Posterior cingulate gyrus (tissue), 11 donors: ENCODE measurements at regions not wholly inside any gene's neighbourhood (a gene's known extent, or its start where the extent isn't known, plus 50 kb on each side); places are given as distances from the start of the nearest gene placed in this dataset.

Experiments used
- DNase-seq, 10 donors: peaks; one replicate each; pipeline versions ENCODE4 v3.0.0 to v3.0.0-alpha.2; 2020 to 2021; ENCODE audit warnings: mixed read lengths in 3 of 10
- intact Hi-C: fragments of 100-400 bp; cut with DNase I; formaldehyde crosslinking; loops from one replicate; pipeline ENCODE4 v1.15.1; 2023

GRCh38 chr10:69738071-69738470 is 63.6 kb upstream of the COL13A1 start:
- no peak for DNase-seq
- intact Hi-C loops, result no loop called here

GRCh38 chr10:69738858-69739435 is 62.8 kb upstream of the COL13A1 start:
- intact Hi-C loops, result no loop called here
- no peak for DNase-seq

- intact Hi-C loops, result no loop called here
- no peak for DNase-seq
Measured at GRCh38 chr10:69739634-69740033, 62.1 kb upstream of the COL13A1 start.

- intact Hi-C loops, result no loop called here
Measured at GRCh38 chr10:69740126-69740525, 61.6 kb upstream of the COL13A1 start.

GRCh38 chr10:69741252-69741651 is 60.5 kb upstream of the COL13A1 start:
- no peak for DNase-seq
- intact Hi-C loops, result no loop called here

More at GRCh38 chr10:69740126-69740525, 61.6 kb upstream of the COL13A1 start:
- DNase-seq, result no peak

GRCh38 chr10:69741671-69742355 is 59.9 kb upstream of the COL13A1 start:
- no peak for DNase-seq
- intact Hi-C loops, result no loop called here

- intact Hi-C loops, result no loop called here
- no peak for DNase-seq
Measured at GRCh38 chr10:69742356-69742695, 59.4 kb upstream of the COL13A1 start.

- DNase-seq, result peak in 3 of 10 donors; percentile 22 to 85 (median 29)
- intact Hi-C loops, result no loop called here
Measured at GRCh38 chr10:69742928-69743602, 58.6 kb upstream of the COL13A1 start.

GRCh38 chr10:69744971-69745370 is 56.7 kb upstream of the COL13A1 start:
- DNase-seq, result no peak
- intact Hi-C loops, result no loop called here

GRCh38 chr10:69745698-69746097 is 56.0 kb upstream of the COL13A1 start:
- DNase-seq, result no peak
- intact Hi-C loops, result no loop called here

GRCh38 chr10:69747179-69747578 is 54.5 kb upstream of the COL13A1 start:
- peak in 1 of 10 donors; percentile 39 for DNase-seq
- intact Hi-C loops, result no loop called here

GRCh38 chr10:69748621-69749020 is 53.1 kb upstream of the COL13A1 start:
- no peak for DNase-seq
- intact Hi-C loops, result no loop called here

GRCh38 chr10:69749178-69750010 is 52.3 kb upstream of the COL13A1 start:
- intact Hi-C loops, result no loop called here
- DNase-seq, result no peak

- intact Hi-C loops, result no loop called here
- no peak for DNase-seq
Measured at GRCh38 chr10:69750011-69750373, 51.7 kb upstream of the COL13A1 start.

GRCh38 chr10:69750725-69751124 is 51.0 kb upstream of the COL13A1 start:
- intact Hi-C loops, result no loop called here
- DNase-seq, result no peak

GRCh38 chr10:69751214-69751613 is 50.5 kb upstream of the COL13A1 start:
- DNase-seq, result no peak

More at GRCh38 chr10:69751214-69751613, 50.5 kb upstream of the COL13A1 start:
- intact Hi-C loops, result no loop called here
